Hepatocyte (in vitro differentiated cells): ENCODE measurements at regions not wholly inside any gene's neighbourhood (a gene's known extent, or its start where the extent isn't known, plus 50 kb on each side); places are given as distances from the start of the nearest gene placed in this dataset.

Experiments used
- DNase-seq: peaks from one replicate; pipeline ENCODE4 v3.0.0-alpha.2; 2016; ENCODE audit warnings: low spot score
- H2AFZ ChIP-seq: fragments of 200-600 bp; sonication (generic); 2 replicates; pipeline ENCODE4 v1.6.0; 2016; ENCODE audit warnings: antibody characterized with exemption, mild to moderate bottlenecking
- H3K27ac ChIP-seq: fragments of 200-600 bp; sonication (generic); 2 replicates; pipeline ENCODE4 v1.5.1; 2016; ENCODE audit warnings: mild to moderate bottlenecking
- H3K27me3 ChIP-seq: fragments of 200-600 bp; sonication (generic); 2 replicates; pipeline ENCODE4 v1.6.1; 2016
- H3K36me3 ChIP-seq: fragments of 200-600 bp; sonication (generic); replicated peaks from 2 replicates; pipeline ENCODE4 v1.5.1; 2016; ENCODE audit warnings: low read depth; ENCODE audit not compliant: insufficient read depth
- H3K4me1 ChIP-seq: fragments of 200-600 bp; sonication (generic); 2 replicates; pipeline ENCODE4 v1.5.1; 2016; ENCODE audit warnings: mild to moderate bottlenecking, moderate library complexity; ENCODE audit not compliant: insufficient read depth
- H3K4me2 ChIP-seq: fragments of 200-600 bp; sonication (generic); 2 replicates; pipeline ENCODE4 v1.6.0; 2016
- H3K4me3 ChIP-seq: fragments of 200-600 bp; sonication (generic); 2 replicates; pipeline ENCODE4 v1.5.1; 2016; ENCODE audit warnings: mild to moderate bottlenecking
- H3K79me2 ChIP-seq: fragments of 200-600 bp; sonication (generic); 2 replicates; pipeline ENCODE4 v1.6.0; 2017; ENCODE audit warnings: mild to moderate bottlenecking
- H3K9me2 ChIP-seq: fragments of 200-600 bp; sonication (generic); replicated peaks from 2 replicates; pipeline ENCODE4 v1.6.0; 2017; ENCODE audit warnings: mild to moderate bottlenecking; ENCODE audit not compliant: insufficient read depth
- H3K9me3 ChIP-seq: fragments of 200-600 bp; sonication (generic); 2 replicates; pipeline ENCODE4 v1.5.1; 2016; ENCODE audit warnings: low read depth, mild to moderate bottlenecking
- H4K20me1 ChIP-seq: fragments of 200-600 bp; sonication (generic); 2 replicates; pipeline ENCODE4 v1.6.0; 2016; ENCODE audit warnings: mild to moderate bottlenecking; ENCODE audit not compliant: insufficient read depth, poor library complexity, severe bottlenecking
- EZH2 ChIP-seq: fragments of 200-600 bp; sonication (generic); IDR thresholded peaks from 2 replicates; pipeline ENCODE4 v1.6.1; 2016; ENCODE audit warnings: antibody characterized with exemption, mild to moderate bottlenecking, borderline replicate concordance
- EZH2phosphoT487 ChIP-seq: fragments of 200-600 bp; sonication (generic); IDR thresholded peaks from one replicate; pipeline ENCODE4 v1.6.1; 2018; ENCODE audit warnings: antibody characterized with exemption, mild to moderate bottlenecking, low read depth, moderate library complexity; ENCODE audit not compliant: unreplicated experiment, severe bottlenecking
- WGBS: methylation state at CpG from one replicate; pipeline ENCODE4 v1.1.6; 2016; ENCODE audit warnings: low lambda C conversion rate; ENCODE audit errors: missing lambda C conversion rate; 5-methylcytosine and 5-hydroxymethylcytosine counted together
- TF ChIP-seq, protein P1 (sequence below): fragments of 200-600 bp; sonication (generic); IDR thresholded peaks from 2 replicates; pipeline ENCODE4 v1.5.1; 2016; ENCODE audit warnings: antibody characterized with exemption, mild to moderate bottlenecking; ENCODE audit not compliant: poor library complexity

- Histone ChIP-seq H3K79me2 (no peaks in the 10 kb centered on the region), H3K4me1 (no peaks in the 10 kb centered on the region), H3K4me3 (no peak overlapping the region), H3K36me3 (no peaks in the 10 kb centered on the region), H3K9me3 (no peaks in the 10 kb centered on the region), H2AFZ (no peak overlapping the region), H3K4me2 (no peak overlapping the region), H3K27ac (no peak overlapping the region), H3K27me3 (no peaks in the 10 kb centered on the region), H3K9me2 (no peaks in the 10 kb centered on the region), H4K20me1 (no peaks in the 10 kb centered on the region)
- WGBS = 100% methylated on average over 1 of the region's 1 CpG
- DNase-seq = no peak
- no peak for TF ChIP-seq EZH2phosphoT487
- TF ChIP-seq, protein P1, sequence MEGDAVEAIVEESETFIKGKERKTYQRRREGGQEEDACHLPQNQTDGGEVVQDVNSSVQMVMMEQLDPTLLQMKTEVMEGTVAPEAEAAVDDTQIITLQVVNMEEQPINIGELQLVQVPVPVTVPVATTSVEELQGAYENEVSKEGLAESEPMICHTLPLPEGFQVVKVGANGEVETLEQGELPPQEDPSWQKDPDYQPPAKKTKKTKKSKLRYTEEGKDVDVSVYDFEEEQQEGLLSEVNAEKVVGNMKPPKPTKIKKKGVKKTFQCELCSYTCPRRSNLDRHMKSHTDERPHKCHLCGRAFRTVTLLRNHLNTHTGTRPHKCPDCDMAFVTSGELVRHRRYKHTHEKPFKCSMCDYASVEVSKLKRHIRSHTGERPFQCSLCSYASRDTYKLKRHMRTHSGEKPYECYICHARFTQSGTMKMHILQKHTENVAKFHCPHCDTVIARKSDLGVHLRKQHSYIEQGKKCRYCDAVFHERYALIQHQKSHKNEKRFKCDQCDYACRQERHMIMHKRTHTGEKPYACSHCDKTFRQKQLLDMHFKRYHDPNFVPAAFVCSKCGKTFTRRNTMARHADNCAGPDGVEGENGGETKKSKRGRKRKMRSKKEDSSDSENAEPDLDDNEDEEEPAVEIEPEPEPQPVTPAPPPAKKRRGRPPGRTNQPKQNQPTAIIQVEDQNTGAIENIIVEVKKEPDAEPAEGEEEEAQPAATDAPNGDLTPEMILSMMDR = no peak
Observed at GRCh38 chr13:22143671-22144070, 472.8 kb downstream of the FGF9 start.

DNA sequence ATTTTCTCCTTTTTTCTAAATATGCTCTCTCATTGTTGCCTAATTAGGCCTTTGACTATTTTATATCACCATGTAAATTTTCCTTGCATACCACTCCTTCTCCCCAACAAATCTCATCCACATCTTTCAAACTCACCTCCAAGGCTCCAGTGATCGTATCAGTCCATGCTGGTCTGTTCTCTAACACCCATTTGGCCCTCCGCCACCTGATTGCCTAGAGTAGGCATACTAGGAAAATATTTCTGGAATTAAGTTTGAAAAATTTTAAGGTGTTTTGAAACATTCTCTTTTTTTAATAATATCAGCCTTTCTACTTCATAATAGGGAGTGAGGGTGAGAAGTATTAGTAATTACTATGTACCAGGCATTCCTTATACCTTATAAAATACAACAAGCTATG, 473.9 kb downstream of the FGF9 start:
- no peaks in the 10 kb centered on the region for H4K20me1 ChIP-seq
- DNase-seq = no peak
- no peak overlapping the region for H2AFZ ChIP-seq
- no peak overlapping the region for H3K4me3 ChIP-seq
- no peaks in the 10 kb centered on the region for H3K9me2 ChIP-seq
- H3K36me3 ChIP-seq = no peaks in the 10 kb centered on the region
- no peaks in the 10 kb centered on the region for H3K9me3 ChIP-seq
- 99% methylated on average over 2 of the region's 2 CpGs for WGBS
- no peaks in the 10 kb centered on the region for H3K27me3 ChIP-seq
- no peaks in the 10 kb centered on the region for H3K79me2 ChIP-seq
- no peaks in the 10 kb centered on the region for H3K4me1 ChIP-seq
- no peak overlapping the region for H3K27ac ChIP-seq
- H3K4me2 ChIP-seq = no peak overlapping the region
- TF ChIP-seq EZH2phosphoT487 (no peak), EZH2 (no peak)
- TF ChIP-seq, protein P1 = no peak

- Histone ChIP-seq H3K4me3 (no peak overlapping the region), H3K9me2 (no peaks in the 10 kb centered on the region), H3K4me1 (no peaks in the 10 kb centered on the region), H3K36me3 (no peaks in the 10 kb centered on the region), H3K79me2 (no peaks in the 10 kb centered on the region), H3K27ac (no peak overlapping the region), H2AFZ (no peak overlapping the region), H3K27me3 (no peaks in the 10 kb centered on the region), H3K4me2 (no peak overlapping the region), H4K20me1 (no peaks in the 10 kb centered on the region), H3K9me3 (no peaks in the 10 kb centered on the region)
- WGBS = 94% methylated on average over 3 of the region's 3 CpGs
- DNase-seq = no peak
- no peak for TF ChIP-seq EZH2phosphoT487
Observed at GRCh38 chr13:22148187-22148586, 477.3 kb downstream of the FGF9 start.

- H3K4me3 ChIP-seq = no peak overlapping the region
- H3K27me3 ChIP-seq = no peaks in the 10 kb centered on the region
- H4K20me1 ChIP-seq = no peaks in the 10 kb centered on the region
- H3K36me3 ChIP-seq = no peaks in the 10 kb centered on the region
- TF ChIP-seq EZH2phosphoT487 (no peak), EZH2 (no peak)
- TF ChIP-seq, protein P1 = no peak
- H3K4me2 ChIP-seq = no peak overlapping the region
- no peaks in the 10 kb centered on the region for H3K9me3 ChIP-seq
- H3K4me1 ChIP-seq = no peaks in the 10 kb centered on the region
- H2AFZ ChIP-seq = no peak overlapping the region
- H3K79me2 ChIP-seq = no peaks in the 10 kb centered on the region
- 84% methylated on average over 2 of the region's 2 CpGs for WGBS
- no peak for DNase-seq
- no peak overlapping the region for H3K27ac ChIP-seq
- no peaks in the 10 kb centered on the region for H3K9me2 ChIP-seq
Observed at GRCh38 chr13:22152751-22153150, 481.9 kb downstream of the FGF9 start.
